HG03095 (cell line): ENCODE measurements at regions not wholly inside any gene's neighbourhood (a gene's known extent, or its start where the extent isn't known, plus 50 kb on each side); places are given as distances from the start of the nearest gene placed in this dataset.

ENCODE experiments used
- ATAC-seq: cut with Tn5 transposase; IDR thresholded peaks from one replicate; pipeline ENCODE4 v1.9.1; 2021; ENCODE audit warnings: moderate library complexity; ENCODE audit not compliant: unreplicated experiment

DNA sequence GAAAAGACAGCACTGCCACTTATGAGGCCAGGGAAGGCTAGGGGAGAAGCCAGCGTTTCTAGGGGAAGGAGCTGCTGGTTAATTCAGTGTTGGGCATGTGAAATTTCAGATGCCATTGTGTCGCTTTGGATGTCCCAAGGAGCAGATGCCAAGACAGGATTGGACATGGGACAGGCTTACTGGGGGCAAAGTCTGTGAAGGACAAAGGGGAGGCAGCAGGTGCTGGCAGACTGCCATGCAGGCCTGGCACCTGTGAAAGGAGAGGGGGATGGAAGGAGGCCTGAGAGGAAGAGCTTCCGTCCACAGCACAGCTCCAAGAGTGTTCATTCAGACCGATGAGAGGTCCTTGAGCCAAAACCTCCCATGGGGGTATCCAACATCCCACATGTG is 255.5 kb upstream of the RPL38 start:
- no peak for ATAC-seq

DNA sequence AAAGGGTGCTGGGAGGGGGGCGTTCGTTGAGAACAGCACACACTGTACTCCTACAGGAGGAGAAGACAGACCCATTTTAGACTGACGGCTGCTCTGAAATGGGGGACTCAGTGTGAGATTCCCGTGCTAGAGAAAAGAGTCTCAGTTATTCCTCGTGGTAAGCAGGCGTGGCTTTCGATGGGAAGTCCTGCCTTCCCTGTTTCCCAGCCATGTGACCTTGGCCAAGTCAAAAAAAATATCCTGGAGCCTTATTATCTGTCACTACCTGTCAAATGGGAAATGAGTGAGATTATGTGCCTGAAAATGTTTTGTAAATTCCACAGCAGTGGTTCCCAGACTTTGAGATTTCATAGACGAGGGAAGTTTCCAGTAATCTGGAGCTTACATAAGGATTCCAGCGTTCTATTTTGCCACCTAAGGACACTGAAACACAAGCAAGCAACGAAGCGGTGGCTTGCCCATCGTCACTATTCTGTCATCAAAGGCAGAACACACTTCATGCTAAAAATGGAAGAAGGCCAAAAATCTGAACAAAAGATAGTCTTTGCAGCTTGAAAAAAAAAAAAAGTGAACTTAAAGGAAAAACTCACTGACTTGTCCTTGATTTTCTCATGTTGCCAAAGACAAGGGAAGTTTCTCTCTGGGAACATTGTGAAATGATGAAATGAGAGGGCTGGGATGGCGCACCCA is 253.4 kb upstream of the RPL38 start:
- no peak for ATAC-seq

DNA sequence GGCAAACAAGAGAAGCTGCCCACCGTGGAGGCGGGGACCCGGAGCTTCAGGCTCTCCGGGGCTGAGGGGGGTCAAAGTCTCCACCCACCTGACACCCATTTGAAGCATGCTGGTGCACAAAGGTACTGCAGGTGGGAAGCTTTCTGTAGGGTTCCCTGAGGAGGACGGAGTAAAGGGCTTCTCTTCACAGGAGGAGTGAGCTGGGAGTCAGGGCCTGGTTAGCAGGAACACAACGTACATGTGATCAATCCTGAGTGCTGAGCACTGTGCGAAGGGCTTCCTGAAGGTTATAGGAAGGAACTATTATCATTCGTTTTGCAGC is 252.9 kb upstream of the RPL38 start:
- ATAC-seq = no peak

DNA sequence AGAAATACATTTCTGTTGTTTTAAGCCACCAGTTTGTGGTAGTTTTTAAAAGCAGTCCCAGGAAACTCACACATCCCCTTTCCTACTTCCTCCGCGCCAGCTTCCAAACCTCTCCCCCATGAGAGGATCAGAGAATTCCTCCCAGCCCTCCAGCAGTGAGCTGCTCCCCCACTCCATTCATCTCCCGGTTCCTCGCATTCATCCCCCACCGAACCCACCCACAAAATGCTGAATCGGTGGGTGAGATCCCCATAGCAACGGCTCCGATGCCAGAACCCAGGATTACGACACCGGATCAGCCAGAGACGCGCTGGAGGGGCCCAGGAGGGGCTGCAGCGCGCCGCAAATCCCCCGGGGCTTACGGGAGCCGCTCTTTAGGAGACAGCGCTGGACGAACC is 251.4 kb upstream of the RPL38 start:
- no peak for ATAC-seq

DNA sequence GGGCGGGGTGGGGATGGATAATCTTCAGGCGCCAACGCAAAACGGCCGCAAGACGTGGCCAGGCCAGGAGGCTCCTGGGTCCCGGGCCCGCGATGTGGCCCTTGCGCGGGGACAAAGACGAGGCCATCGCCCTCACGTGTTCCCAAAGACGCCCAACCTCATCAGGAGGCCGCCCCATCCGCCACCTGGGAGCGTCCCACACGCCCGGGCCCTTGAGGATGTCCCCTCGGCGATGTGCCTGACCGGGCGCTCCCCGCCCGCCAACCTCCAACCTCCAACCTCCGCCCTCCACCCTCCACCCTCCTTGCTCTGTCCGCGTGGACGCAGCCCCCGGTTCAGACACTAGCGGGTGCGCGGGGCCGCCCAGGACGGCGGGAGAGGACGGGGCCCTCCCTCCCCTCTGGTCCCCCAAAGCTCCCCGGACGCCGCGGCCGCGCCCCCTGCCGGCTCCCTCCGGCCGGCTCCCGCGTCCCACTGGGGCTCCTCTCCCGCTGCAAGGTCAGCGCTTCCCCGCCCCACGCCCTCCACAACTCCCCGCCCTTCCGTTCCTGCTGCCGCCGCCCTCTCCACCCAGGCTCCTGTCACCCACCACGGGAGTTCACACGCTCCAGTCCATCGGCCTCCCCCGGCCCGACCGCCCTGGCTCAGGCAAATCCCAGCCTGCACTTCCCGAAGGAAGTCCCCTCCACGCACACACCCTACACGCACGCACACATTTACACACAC is 250.8 kb upstream of the RPL38 start:
- no peak for ATAC-seq

DNA sequence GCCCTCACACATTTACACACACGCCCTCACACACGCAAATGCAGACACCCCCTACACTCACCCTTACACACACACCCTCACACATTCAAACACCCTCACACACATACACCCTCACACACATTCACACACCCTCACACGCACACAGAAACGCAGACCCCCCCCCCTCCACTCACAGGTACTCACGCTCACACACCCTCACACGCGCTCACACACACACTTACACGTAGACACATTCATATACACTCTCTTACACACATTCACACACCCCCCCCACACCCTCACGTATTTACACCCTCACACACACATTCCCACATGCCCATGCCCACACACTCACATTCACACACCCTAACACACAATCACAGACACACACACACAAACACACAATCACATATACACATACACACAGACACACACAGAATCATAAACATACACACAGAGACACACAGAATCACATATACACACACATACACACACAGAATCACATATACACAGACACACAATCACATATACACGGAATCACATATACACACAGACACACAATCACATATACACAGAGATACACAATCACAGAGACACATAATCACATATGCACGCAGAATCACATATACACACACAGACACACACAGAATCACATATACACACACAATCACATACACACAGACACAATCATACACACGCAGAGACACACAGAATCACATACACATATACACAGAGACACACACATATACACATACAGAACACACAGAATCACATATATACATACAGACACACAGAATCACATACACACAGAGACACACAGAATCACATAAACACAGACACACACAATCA is 250.1 kb upstream of the RPL38 start:
- ATAC-seq = no peak

DNA sequence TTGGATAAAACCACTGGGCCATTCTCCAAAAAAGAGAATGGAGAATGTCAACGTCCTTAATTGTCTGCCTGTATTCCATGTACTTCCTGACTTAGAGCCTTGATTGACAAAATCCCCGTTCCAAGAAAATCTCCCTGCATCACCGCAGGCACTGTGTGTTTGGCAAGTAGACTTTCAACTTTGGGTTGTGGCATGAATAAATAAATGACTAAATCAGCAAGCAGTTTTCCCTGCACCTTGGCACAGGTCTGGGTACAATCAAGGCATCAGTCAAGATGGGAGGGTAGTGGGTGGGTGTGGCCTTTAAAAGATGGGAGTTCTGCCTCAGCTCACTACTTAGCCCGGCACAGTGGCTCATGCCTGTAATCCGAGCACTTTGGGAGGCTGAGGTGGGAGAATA is 248.5 kb upstream of the RPL38 start:
- ATAC-seq = no peak

DNA sequence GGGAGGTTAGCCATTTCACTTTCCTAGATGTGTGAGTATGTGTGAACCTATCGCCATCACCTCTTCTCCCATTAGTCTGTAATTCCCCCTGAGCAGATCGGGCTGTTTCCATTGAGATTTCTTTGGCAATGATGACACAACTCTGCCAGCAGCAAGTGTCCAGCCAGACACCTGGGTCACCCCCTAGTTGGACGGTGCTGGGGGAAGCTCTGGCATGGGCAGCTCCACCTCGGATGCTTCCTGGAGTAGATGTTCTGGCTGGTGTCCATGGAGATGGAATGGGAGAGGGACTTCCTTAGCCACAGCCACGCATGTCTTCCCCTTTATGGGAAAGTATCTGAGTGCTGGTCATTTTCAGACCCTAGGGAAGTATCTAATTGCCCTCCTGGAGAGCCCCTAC is 247.9 kb upstream of the RPL38 start:
- ATAC-seq = no peak

DNA sequence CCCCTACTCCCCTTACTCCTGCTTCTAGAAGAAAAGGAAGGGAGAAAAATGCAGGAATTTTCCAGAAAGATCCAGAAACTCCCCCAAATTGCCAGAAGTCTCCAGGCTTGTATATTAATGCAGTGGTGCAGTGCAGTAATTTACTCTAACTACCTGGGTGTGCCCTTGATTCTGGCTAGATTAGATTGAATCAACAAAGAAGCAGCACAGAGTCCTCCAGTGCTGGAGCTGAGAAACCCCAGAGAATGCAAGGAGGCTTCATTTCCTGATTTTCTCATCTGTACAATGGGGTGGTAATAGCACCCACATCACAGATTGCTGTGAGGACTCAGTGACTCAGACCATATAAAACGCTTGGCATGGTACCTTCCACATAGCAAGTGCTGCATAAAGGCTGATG is 247.3 kb upstream of the RPL38 start:
- no peak for ATAC-seq

DNA sequence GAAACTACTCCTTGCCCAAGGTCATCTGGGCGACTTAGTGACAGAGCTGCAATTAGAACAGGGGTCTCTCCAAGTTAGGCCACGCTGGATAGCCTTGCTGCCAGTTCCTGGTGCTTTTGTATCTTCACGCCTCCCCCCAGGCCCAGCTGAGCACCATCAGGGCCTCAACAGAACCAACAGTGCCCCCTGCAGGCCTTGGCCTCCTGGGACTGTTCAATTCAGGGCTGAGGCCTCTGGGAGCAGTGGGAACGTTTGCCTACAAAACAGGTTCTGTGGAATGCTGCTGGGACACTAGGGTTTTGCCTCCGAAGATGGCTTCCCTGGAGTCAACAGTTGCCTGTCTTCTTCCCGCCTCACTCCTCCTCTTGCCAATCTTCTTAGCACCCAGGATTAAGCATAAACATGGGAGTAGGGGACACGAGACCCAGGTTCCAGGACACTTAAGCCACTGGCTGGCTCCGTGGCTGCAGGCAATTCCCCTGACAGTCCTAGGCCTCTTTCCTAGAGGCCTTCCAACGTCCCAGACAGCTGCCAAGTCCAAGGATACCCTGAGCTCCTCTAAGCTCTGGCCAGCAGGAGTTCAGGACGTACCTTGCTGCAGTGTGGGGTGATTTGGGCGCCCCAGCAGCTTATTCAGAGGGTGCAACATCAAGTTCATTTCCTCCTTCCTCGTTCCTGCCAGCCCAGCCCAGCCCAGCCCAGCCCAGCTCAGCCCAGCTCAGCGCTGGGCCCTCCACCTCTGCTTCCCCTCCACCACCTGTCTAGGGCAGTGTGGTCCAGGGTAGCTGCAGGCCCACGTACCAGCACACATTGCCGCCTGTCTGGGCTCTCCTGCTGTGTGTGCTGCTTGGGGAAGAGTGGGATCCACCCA is 246.6 kb upstream of the RPL38 start:
- ATAC-seq = no peak

DNA sequence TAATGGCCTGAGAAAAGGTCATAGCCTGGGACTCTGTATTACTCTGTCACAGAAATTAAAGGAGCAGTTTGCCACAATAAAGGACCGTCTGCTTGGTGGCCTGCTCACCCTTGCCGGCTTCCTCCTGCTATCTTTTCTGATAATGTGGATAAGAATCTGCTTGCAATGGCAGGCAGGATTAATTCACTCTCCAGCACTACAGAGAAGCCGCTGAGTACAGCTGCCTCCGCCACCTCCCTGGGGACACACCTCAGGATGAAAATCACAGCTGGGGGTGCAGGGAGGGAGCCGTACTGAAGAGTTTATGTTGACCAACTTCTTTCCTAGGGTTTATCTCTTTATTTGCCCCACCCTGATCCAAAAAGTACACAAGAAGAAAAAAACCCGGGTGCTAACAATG is 245.9 kb upstream of the RPL38 start:
- no peak for ATAC-seq

DNA sequence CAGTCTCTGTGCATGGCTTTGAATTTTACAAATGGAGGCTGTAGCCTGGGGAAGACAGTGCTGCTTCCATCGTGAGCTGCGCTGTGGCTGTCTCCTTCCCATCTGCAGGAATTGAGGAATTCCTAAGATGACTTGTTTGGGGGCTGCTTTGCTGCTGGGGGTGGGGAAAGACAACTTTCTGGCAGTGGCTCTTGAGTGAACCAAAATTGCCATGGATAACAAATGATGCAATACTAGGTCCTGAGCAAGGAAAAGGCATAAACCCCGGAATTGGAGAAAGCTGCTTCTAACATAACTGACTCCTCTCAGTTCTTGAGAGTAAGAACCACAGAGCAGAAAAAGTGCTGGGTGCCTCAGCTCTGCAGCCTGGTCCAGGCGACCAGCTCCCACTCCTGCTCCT is 245.0 kb upstream of the RPL38 start:
- ATAC-seq = no peak

DNA sequence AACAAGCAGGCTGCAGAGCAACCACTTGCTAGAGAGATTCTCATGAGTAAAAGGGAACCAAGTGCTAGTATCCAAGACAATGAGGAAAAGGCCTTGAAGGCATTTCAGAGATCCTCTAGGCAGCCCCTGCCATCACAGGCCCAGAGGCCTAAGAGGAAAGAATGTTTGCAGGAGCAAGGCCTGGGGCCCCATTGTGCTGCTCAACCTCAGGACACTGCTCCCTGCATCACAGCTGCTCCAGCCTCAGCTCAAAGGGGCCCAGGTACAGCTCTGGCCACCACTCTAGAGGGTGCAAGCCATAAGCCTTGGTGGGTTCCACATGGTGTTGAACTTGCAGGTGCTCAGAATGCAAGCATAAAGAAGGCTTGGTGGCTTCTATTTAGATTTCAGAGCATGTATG is 243.0 kb upstream of the RPL38 start:
- no peak for ATAC-seq

DNA sequence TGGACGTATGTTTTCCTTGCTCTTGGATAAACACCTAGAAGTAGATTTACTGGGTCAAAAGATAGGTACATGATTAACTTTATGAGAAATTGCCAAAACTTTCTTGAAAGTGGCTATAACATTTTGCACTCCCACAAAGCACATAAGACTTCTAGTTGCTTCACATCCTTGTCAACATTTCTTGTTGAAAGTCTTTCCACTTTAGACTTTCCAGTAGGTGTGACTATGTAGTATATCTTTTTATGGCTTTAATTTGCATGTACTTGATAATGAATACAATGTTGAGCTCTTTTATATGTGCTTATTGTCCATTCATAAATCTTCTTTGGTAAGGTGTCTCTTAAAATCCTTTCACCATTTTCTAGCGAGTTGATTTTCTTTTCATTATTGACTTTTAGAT is 241.2 kb upstream of the RPL38 start:
- ATAC-seq = no peak

DNA sequence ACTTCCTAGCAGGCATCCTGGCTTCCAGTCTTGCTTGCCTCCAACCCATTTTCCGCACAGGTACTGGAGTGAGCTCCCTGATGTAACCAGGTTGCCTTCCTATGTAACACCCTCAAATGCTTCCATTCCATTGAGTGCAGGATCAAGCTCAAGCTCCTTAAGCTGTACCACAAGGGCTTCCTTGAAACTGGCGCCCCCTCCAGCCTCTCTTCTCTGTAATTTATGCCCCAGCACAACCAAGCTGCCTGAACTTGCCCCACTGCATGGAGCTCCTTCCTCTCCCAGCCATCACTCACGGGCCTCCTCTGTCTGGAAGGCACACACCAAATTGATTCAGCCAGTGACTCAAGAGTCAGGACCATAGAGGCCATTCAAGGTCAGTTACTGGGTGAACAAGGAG is 234.8 kb upstream of the RPL38 start:
- no peak for ATAC-seq

DNA sequence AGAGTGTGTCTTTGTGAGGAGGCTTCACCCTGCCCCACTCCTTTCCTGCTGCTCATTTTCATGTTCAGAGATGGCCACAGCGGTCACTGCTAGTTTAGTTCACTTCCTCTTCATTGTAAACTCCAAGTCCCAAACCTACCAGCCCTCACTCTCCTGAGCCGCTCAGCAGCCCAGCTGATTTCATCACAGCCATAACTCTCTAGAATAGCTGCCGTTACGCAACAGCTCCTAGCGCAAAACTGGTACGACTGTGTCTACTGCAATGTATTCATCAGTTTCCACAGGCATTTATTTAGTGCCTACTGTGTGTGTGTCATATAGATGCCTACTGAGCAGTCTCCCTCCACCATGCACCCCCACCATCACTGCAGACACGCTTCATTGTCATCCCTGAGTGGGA is 233.5 kb upstream of the RPL38 start:
- ATAC-seq = no peak

DNA sequence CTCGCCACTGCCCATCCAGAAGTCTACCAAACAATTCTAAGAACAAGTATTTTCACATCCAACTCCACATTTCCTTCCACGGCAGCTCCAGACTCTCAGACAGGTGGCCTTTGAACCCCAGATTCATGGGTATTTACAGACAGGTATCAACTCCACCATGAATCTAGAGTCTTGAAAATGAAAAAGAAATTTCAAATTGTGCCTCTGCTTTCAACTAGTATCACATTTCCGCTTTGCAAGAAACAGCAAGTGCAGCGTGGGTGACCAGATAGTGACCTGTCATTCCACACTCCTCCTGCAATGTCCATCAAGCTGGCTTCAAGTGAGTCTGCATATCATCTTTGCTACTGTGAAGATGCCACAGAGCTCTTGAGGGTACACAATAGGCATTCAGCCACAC is 232.4 kb upstream of the RPL38 start:
- no peak for ATAC-seq

DNA sequence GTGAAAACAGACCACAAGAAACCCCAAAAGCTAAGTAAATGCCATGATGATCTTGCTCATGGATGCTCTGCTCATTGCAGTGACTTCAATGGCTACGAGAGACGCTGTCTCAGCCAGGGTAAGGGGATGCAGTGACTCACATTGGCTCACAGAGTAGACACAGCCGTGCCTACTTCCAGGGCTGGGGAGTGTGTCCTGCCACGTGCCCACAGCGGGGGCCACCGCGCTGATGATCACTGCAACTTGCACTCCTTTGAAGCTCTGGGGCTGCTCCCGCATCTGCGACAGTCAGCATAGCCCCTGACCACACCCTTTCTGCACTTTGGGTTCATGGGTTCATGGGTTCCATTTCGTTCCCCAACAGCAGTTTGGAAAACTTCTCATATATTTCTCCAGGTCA is 231.4 kb upstream of the RPL38 start:
- ATAC-seq = no peak

DNA sequence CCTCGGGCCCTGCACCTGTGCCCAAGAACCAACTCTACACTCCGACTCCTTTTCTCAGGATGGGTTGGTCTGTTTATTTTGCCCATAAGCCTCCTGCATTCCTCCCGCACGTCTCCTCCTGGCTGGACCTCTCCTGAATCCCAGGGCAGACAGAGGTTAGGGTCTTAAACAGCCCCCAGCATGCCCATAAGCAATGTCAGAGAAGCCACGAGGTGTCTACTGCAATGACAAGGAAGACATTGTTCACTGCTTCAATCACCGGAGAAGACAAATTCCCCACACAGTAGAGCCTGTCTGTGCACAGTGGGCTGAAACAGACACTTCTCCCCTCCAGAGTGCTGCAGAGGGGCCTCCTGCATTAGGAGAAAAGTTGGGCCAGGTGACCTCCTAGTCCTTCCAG is 230.6 kb upstream of the RPL38 start:
- no peak for ATAC-seq

DNA sequence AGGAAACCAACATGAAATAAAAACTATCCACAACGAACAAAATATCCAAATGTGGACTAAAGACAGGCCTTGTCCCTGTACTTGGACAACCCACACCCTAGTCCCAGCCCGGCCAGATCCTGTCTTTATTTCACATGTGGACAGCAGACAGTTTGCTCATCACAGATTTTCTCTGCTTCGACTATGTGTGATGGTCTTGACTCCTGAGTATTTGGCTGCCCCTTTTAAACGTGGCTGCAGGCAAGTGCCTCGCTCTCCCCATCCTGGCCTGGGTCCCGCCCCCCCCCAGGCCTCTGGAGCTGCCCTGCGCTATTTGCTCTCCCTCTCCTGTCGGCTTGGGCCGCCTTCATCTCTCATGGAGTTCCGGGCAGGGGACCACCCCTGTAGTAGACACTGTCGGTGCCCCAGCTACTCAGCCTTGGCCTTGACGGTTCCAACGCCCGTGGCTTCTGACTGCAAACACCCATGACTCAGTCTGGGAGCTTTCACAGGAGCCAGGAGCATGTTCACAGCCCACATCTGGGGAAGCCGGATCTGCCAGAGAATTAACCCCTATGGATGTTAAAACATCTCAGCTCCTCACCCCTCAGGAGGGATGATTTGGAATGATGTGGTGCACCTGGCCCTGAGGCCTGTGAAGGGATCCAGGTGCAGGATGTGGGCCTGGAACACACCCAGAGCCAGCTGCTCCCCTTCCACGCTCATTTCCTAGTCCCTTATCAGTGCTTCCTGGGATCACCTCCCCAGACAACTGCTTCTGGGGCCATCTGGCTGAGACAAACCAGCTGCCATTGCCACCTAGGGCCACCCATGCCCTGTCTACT is 229.7 kb upstream of the RPL38 start:
- ATAC-seq = no peak
